ENCODE measurements at regions not wholly inside any gene's neighbourhood (a gene's known extent, or its start where the extent isn't known, plus 50 kb on each side); places are given as distances from the start of the nearest gene placed in this dataset.

DNA sequence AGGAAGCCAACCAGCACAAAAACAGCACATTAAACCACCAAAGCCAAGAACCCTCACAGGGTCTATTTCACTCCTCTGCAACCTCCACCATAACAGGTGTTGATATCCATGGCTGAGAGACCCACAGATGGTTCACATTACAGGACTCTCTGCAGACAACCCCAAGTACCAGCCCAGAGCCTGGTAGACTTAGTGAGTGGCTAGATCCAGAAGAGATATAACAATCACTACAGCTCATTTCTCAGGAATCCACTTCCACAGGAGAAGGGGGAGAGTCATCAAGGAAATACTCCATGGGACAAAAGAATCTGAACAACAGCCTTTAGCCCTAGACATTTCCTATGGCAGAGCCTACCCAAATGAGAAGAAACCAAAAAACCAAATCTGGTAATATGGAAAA is 168.1 kb upstream of the CD96 start:
- no peak overlapping the region for H3K9ac ChIP-seq (ENCODE audit: low read length in 3 of 3)
- no peaks in the 10 kb centered on the region for H3K27me3 ChIP-seq (ENCODE audit: control insufficient read depth, insufficient read depth, low read length)
- H3K36me3 ChIP-seq (ENCODE audit: control insufficient read depth in 2 of 3, insufficient read depth in 3 of 3, low read length in 3 of 3): no peaks in the 10 kb centered on the region
- no peaks in the 10 kb centered on the region for H3K4me1 ChIP-seq (ENCODE audit: control insufficient read depth in 2 of 3, insufficient read depth in 2 of 3, low read depth in 1 of 3, low read length in 3 of 3)
- DNase-seq: no peak
- FAIRE-seq: no peak
- no peak overlapping the region for H3K27ac ChIP-seq (ENCODE audit: low read depth in 2 of 2, low read length in 2 of 2)
- TF ChIP-seq, protein P1, sequence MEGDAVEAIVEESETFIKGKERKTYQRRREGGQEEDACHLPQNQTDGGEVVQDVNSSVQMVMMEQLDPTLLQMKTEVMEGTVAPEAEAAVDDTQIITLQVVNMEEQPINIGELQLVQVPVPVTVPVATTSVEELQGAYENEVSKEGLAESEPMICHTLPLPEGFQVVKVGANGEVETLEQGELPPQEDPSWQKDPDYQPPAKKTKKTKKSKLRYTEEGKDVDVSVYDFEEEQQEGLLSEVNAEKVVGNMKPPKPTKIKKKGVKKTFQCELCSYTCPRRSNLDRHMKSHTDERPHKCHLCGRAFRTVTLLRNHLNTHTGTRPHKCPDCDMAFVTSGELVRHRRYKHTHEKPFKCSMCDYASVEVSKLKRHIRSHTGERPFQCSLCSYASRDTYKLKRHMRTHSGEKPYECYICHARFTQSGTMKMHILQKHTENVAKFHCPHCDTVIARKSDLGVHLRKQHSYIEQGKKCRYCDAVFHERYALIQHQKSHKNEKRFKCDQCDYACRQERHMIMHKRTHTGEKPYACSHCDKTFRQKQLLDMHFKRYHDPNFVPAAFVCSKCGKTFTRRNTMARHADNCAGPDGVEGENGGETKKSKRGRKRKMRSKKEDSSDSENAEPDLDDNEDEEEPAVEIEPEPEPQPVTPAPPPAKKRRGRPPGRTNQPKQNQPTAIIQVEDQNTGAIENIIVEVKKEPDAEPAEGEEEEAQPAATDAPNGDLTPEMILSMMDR (IDR thresholded peaks at IDR 0.05; ENCODE audit: borderline replicate concordance, extremely low read depth, insufficient read depth): no peak
- no peak overlapping the region for H3K4me3 ChIP-seq (ENCODE audit: low read length in 3 of 3)
- H3K9me3 ChIP-seq (ENCODE audit: control insufficient read depth in 2 of 3, insufficient read depth in 1 of 3, low read length in 3 of 3): peaks cover 0 to 11% (median 0%) of the 10 kb centered on the region in 3 donors
- intact Hi-C loops (cut with DNase I): no loop called here

DNA sequence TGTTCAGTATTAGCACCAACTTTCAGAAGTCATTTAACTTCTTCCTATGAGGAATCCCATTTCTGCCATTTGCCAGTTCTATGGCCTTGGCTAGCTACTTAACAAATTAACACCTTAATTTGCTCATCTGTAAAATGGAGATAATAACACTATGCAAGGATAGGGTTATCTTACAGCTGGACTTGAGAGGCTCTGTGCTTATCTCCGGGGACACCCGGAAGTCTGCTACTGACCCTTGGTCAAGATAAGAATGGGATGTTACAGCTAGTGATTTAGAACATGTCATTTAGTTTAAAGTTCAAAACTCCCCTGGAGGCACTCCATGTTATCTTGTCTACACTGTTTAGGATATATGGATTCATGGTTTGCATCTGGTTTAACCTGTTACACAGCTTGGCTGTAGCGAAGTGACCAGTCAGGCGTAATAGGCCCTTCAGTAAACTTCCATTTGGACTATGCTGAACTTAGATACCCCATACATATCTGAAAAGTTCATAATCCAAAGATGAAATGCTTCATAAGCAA is 156.0 kb upstream of the CD96 start:
- FAIRE-seq: no peak
- H3K4me3 ChIP-seq (ENCODE audit: low read length in 3 of 3): no peak overlapping the region
- no peaks in the 10 kb centered on the region for H3K27me3 ChIP-seq (ENCODE audit: control insufficient read depth, insufficient read depth, low read length)
- no peak overlapping the region for H3K27ac ChIP-seq (ENCODE audit: low read depth in 2 of 2, low read length in 2 of 2)
- intact Hi-C loops (cut with DNase I): no loop called here
- no peaks in the 10 kb centered on the region for H3K9me3 ChIP-seq (ENCODE audit: control insufficient read depth in 2 of 3, insufficient read depth in 1 of 3, low read length in 3 of 3)
- no peak for DNase-seq
- H3K9ac ChIP-seq (ENCODE audit: low read length in 3 of 3): no peak overlapping the region
- H3K36me3 ChIP-seq (ENCODE audit: control insufficient read depth in 2 of 3, insufficient read depth in 3 of 3, low read length in 3 of 3): no peaks in the 10 kb centered on the region
- TF ChIP-seq, protein P1 (IDR thresholded peaks at IDR 0.05; ENCODE audit: borderline replicate concordance, extremely low read depth, insufficient read depth): no peak
- no peaks in the 10 kb centered on the region for H3K4me1 ChIP-seq (ENCODE audit: control insufficient read depth in 2 of 3, insufficient read depth in 2 of 3, low read depth in 1 of 3, low read length in 3 of 3)

DNA sequence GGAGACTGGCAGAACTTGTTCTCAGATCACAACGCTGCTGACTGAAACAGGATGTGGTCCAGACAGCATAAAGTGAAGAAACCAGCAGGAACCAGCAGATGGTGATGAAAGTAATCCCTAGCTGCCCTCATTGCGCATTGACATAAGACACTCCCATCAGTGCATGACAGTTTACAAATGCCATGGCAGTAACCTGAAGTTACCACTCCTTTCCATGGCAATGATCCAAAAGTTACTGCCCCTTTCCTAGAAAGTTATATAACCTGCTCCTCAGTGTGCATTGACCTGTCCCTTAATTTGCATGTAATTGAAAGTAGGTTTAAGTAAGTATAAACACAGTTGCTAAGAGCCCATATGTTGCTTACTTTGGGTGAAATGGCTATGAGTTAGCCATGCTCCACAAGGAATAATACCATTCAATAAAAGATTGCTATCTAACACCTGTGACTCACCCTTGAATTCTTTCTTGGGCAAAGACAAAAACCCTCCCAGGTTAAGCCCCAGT is 149.1 kb upstream of the CD96 start:
- FAIRE-seq (no peak), DNase-seq (no peak)
- Histone ChIP-seq H3K36me3 (ENCODE audit: control insufficient read depth in 2 of 3, insufficient read depth in 3 of 3, low read length in 3 of 3) (no peaks in the 10 kb centered on the region), H3K9ac (ENCODE audit: low read length in 3 of 3) (no peak overlapping the region), H3K4me3 (ENCODE audit: low read length in 3 of 3) (no peak overlapping the region), H3K4me1 (ENCODE audit: control insufficient read depth in 2 of 3, insufficient read depth in 2 of 3, low read depth in 1 of 3, low read length in 3 of 3) (no peaks in the 10 kb centered on the region), H3K27me3 (ENCODE audit: control insufficient read depth, insufficient read depth, low read length) (no peaks in the 10 kb centered on the region), H3K27ac (ENCODE audit: low read depth in 2 of 2, low read length in 2 of 2) (no peak overlapping the region), H3K9me3 (ENCODE audit: control insufficient read depth in 2 of 3, insufficient read depth in 1 of 3, low read length in 3 of 3) (no peaks in the 10 kb centered on the region)
- TF ChIP-seq, protein P1 (IDR thresholded peaks at IDR 0.05; ENCODE audit: borderline replicate concordance, extremely low read depth, insufficient read depth): no peak
- intact Hi-C loops (cut with DNase I): no loop called here

DNA sequence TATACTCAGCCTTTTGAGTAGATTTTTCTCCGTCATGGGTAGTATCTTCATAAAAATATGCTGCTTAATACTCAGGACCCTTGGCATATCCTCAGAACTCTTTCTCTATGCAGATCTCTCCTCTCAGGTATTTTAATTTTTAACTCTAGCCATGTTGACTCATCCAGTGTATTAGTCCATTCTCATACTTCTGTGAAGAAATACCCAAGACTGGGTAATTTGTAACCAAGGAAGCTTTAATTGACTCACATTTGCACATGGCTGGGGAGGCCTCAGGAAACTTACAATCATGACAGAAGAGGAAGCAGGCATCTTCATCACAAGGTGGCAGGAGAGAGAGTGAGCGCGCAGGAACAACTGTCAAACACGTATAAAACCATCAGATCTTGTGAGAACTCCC is 129.3 kb upstream of the CD96 start:
- Histone ChIP-seq H3K27ac (ENCODE audit: low read depth in 2 of 2, low read length in 2 of 2) (no peak overlapping the region), H3K4me1 (ENCODE audit: control insufficient read depth in 2 of 3, insufficient read depth in 2 of 3, low read depth in 1 of 3, low read length in 3 of 3) (no peaks in the 10 kb centered on the region), H3K27me3 (ENCODE audit: control insufficient read depth, insufficient read depth, low read length) (no peaks in the 10 kb centered on the region), H3K9ac (ENCODE audit: low read length in 3 of 3) (no peak overlapping the region), H3K36me3 (ENCODE audit: control insufficient read depth in 2 of 3, insufficient read depth in 3 of 3, low read length in 3 of 3) (no peaks in the 10 kb centered on the region), H3K9me3 (ENCODE audit: control insufficient read depth in 2 of 3, insufficient read depth in 1 of 3, low read length in 3 of 3) (no peaks in the 10 kb centered on the region), H3K4me3 (ENCODE audit: low read length in 3 of 3) (no peak overlapping the region)
- FAIRE-seq (no peak), DNase-seq (no peak)
- TF ChIP-seq, protein P1 (IDR thresholded peaks at IDR 0.05; ENCODE audit: borderline replicate concordance, extremely low read depth, insufficient read depth): no peak
- intact Hi-C loops (cut with DNase I): no loop called here

Measured in kidney (tissue), 13 donors.